ACHN (cell line): ENCODE measurements at regions not wholly inside any gene's neighbourhood (a gene's known extent, or its start where the extent isn't known, plus 50 kb on each side); places are given as distances from the start of the nearest gene placed in this dataset.
"Not testable (repeated sequence)": the region's sequence is repeated elsewhere in the genome, so short reads cannot be mapped to it uniquely, and the experiment has no call there.

Experiments
- DNase-seq: peaks from one replicate; pipeline ENCODE4 v3.0.0-alpha.2; 2015
- in situ Hi-C: cut with HindIII; loops from 2 replicates; pipeline ENCODE4 v1.10.0; 2017; ENCODE audit warnings: low sequenced_read_pairs, low pct_ligation_motif_present, low pct_unique_long_range_greater_than_20kb

DNA sequence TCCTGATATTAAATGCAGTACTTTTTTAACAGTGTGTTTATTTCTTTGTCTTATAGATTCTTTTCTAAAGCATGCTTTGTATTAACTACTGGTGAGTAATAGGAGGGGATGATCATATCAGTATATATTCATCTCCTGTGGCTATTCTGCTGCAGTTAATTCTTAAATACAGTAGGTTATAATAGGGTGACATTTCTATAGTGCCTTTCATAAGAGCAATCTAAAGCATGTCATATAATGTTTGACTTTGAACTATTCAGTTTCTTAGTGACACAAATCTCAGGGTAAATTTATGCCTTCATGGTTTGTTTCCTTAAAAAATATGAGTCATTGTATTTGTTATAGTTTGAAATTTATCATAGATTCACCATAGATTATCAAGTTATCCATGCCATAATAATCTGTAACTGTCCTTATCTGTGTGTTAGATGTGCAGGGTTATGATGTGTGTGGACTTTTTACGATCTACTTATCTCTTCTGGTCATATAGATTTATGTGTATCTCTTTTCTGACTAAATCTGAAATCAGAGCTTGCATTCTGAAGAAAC lies 1019.5 kb downstream of the NR2F1-AS1 start:
- in situ Hi-C loops: no loop called here
- DNase-seq: no peak

- in situ Hi-C loops: no loop called here
- peak; percentile 19 for DNase-seq
Observed at GRCh38 chr5:92560698-92561401, 1020.2 kb downstream of the NR2F1-AS1 start.

DNA sequence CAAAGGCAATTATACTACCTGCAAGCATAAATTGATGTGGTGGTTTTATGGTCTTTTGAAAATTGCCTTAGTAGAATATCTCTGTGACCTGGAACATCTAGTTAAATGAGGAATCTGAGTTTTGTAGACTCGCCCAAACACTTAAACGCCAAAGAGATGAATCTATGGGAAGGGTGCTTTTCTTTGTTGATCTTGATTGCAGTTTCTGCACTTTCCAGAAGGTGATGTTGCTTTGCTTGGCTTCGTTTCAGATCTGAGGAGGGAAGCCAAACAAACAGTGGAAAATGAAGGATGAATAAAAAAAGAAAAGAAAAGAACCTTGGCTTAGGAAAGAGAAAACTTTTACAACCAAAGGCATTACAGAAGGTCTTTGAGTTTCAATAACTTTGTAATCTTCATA lies 1021.2 kb downstream of the NR2F1-AS1 start:
- peak; percentile 4 for DNase-seq
- in situ Hi-C loops: no loop called here

GRCh38 chr5:92559331-92559730 lies 1021.7 kb downstream of the NR2F1-AS1 start:
- DNase-seq: no peak
- in situ Hi-C loops: no loop called here

DNA sequence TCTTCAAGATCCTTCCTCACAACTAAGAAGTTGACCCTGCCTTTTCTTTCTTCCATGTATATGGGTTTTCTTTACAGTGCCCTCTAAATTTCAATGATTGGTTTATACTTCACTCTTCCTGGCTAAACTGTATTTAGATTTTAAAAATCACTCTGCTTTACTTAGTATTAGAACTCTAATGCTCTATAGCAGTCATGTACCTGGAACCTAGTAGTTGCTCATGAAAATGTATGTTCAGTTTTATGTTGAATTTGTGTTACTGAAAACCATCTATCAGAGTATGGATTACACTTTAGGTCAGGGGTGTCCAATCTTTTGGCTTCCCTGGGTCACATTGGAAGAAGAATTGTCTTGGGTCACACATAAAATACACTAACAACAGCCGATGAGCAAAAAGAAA lies 1024.3 kb downstream of the NR2F1-AS1 start:
- no peak for DNase-seq
- in situ Hi-C loops: no loop called here

DNA sequence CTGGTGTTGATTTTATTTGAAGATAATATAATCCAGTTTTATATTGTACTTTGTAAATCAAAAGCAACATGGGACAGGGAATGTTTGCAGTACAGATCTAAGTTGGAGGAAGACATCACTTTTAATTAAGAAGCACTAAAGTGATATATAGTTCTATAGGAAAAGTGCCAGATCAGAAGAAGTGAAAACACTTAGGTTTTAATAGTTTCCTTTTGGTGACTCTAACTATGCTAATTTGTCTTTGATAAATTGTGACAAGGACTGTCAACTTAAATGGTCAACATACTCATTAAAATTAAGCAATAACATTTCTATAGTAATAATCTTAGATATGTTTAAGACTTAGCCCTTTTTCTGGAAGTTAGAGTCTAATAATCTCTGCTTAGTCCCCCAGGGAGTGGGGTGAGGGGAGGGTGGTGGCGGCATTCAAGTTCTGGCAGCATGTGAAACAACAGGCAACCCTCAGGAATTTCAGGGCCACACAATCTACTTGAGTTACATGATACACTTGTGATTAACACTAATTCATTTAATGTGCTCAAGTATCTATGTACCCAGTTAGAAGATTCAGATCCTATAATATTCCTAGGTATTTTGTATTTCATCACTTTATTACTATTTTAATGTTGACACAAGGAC lies 1026.5 kb downstream of the NR2F1-AS1 start:
- in situ Hi-C loops: no loop called here
- no peak for DNase-seq

DNA sequence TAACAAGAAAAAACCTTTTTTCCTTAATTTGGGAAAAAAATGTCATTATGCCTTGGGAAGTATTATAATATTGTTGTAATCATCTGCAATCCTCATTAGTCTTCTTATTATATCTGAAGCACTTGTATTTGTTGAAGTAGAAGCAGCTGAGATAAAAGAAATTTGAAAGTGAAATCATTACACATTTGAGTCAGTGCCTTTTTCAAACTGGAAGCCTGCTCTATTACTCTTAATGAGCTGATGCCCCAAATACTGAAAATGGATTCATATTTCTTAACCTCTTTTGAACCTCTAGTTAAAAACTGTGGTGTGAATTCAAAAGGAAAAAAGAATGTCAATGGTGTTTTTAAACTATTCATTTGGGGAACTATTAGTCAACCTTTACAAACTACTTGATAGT lies 1027.7 kb downstream of the NR2F1-AS1 start:
- in situ Hi-C loops: no loop called here
- no peak for DNase-seq

- in situ Hi-C loops: no loop called here
- DNase-seq: no peak
Observed at GRCh38 chr5:92552206-92553160, 1028.5 kb downstream of the NR2F1-AS1 start.

DNA sequence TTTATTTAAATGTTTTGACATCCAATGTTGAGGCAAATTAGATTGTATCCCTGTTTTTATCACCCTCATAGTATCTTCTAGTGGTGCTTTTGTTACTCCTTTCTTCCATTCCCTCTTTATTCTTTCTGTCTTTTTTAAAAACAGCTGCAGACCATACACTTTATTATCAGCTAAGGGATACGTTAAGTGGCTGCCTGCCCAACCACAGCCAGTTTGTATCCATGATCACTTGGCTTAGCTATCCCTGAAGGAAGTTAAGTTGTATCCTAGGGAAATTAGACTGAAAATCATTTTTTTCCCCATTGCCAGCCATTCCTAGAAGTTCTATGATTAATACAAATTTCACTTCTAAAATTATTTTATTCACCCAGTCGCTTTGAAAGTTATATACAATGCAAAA lies 1032.7 kb downstream of the NR2F1-AS1 start:
- in situ Hi-C loops: no loop called here
- DNase-seq: no peak

DNA sequence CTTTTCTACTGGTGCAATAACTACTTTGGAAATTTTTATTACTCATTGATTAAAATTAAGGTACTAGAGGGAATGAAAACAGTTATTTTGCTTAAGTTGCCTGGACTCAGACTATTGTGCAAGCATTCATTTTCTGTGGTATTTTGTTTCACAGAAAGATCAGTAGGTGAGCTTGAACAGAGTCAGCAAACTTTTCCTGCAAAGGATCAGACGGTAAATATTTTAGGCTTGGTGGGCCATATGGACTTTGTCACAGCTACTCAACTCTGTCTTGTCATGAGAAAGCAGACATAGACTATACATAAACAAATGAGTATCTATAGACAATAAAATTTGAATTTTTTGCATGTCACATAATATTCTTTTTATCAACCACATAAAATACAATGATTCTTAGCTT lies 1036.4 kb downstream of the NR2F1-AS1 start:
- in situ Hi-C loops: no loop called here
- no peak for DNase-seq

DNA sequence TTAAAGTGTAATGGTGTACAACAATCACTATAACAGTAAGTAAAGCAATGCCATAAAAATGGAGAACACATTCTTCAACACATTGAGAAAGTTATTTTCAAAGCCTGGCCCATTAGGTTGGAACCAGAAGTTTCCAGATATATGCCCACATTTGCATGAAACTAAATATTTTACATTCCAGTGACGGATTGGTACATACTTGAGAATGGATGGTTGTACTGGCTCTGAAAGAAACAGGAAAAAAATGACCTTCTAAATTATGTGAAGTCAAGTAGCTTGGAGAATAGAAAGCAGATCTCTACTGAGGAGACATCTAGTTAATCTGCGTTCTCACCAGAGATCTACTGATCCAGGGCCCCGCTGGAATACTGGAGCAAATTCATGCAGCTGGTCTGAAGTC lies 1037.0 kb downstream of the NR2F1-AS1 start:
- DNase-seq: no peak
- in situ Hi-C loops: no loop called here

DNA sequence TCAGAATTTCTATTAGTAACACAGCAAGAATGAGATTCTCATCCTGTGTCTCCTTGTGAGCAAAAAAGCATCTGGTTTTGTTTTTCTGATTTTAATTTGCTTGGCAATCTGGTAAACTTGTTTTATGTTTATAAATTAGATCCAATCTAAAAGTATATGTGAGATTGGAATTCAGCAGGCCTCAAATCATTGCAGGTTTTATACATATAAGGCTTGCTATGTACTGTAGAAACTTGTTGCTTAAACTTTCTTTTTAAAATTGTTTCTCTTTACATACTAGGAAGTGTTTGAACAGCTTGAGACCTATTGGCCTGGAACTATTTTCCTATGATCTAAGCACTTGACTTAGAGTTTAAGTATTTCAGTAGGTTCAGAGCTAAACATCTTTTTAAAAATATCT lies 1037.8 kb downstream of the NR2F1-AS1 start:
- in situ Hi-C loops: no loop called here
- no peak for DNase-seq

- in situ Hi-C loops: not testable (repeated sequence)
Observed at GRCh38 chr5:92542017-92542416, 1039.0 kb downstream of the NR2F1-AS1 start.

GRCh38 chr5:92527311-92528078 lies 1053.5 kb downstream of the NR2F1-AS1 start:
- DNase-seq: no peak
- in situ Hi-C loops: no loop called here

More at GRCh38 chr5:92542017-92542416, 1039.0 kb downstream of the NR2F1-AS1 start:
- not testable (repeated sequence) for DNase-seq

DNA sequence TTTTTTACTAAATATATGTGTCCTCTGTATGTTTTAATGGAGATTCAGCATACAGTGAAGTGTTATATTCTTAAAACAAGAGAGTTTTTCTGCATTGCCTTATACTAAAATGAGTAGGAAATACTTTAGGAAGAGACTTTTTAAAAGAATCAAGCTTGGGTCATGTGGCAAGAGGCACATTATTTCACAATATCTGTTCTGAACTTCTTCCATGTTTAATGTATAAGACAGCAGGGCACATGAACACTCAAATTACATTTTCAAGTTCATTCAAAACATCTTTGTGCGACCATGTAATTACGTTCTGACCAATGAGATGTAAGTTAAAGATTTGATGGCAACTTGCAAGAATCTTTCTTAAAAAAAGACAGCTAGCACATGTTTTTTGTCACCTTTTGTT lies 1055.9 kb downstream of the NR2F1-AS1 start:
- no peak for DNase-seq
- in situ Hi-C loops: no loop called here

DNA sequence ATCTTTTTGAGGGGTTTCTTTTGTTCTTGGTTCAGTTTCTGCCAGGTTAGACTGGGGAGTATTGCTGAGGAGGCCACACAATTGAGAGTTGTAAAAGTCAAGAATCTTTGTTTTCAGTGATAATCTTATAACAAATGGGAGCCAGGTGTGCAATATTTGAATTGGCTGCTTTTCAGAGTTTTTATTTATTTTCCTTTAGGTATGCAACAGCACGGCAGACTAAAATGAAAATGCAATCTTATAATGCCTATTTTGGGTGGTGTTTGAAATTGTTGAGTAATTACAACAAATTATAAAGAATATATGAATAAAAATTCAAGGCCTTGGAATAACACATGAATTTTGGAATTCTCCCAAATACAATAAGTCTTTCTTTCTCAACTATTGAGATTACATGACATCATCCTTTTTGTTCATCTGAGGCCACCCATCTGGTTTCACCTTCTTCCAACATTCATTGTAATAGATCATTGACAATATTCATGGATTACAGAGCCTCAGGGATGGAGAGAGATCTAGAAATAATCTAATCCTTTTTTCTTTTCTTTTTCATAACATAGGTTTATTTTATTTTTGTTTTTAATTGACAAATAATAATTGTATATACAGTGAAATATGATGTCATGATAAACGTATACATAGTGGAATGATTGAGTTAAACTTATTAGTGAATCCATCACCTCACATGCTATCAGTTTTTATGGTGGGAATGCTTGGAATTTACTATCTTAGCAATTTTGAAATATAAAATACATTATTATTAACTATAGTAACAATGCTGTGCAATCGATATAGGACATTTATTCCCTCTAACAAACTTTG lies 1061.0 kb downstream of the NR2F1-AS1 start:
- DNase-seq: no peak
- in situ Hi-C loops: no loop called here

DNA sequence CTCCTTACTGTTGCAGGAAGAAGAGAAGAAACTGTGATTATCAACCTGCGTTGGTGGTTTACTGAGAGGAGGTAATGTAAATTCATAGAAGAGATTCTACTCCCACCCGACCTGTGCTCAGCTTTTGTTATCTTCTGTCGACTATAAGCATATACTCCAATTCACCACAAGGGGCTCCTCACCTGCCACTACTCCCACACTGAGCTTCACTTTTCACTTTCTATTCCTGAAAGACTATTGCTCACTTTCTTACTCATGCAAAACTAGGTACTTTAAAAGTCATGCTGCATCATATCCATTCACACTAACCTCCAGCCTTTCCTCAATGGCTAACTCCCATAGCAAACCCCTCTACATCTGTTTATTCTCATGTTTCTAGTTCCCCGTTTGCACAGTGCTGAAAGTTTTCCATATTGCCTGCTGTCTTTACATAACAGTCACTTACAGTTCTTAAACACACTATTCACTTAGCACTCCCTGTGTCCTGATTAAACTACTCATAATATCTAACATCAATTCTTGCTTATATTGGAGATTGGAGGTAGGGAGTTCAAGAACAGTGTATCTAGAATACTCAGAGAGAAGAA lies 1062.6 kb downstream of the NR2F1-AS1 start:
- peak; percentile 31 for DNase-seq
- in situ Hi-C loops: no loop called here
